ENCODE measurements at regions not wholly inside any gene's neighbourhood (a gene's known extent, or its start where the extent isn't known, plus 50 kb on each side); places are given as distances from the start of the nearest gene placed in this dataset.

DNA sequence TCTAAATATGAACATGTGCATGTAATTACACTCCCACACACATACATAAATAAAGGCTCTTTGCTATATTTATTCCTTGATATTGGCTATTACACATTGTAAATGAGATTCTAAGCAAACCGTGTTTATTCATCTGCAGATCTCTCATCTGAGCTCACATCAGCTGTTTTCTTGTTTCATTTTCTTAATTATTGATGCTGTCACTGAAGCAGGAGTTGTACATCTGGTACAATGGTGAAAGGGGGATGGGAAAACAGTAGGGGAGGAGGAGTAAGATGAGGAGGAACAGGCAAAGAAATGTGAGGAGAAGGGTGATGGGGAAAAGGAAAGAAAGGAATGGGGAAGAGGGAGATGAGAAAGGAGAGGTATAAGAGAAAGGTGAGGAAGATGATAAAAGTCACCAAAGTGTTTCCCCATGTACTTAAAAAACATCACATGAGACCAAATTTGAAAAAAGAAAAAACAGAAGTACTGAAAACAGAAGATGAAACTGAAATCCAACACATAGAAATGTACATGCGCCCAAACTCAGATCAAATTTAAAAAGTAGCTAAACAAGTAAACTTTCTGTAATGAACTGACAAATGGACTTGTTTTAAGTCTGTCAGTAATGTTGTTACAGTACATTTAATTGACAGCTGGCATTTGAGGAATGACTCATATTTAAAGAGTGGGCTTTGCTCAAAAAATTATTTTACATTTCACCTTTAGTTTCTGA is 472.2 kb downstream of the ARL4A start:
- TF ChIP-seq, protein P1, sequence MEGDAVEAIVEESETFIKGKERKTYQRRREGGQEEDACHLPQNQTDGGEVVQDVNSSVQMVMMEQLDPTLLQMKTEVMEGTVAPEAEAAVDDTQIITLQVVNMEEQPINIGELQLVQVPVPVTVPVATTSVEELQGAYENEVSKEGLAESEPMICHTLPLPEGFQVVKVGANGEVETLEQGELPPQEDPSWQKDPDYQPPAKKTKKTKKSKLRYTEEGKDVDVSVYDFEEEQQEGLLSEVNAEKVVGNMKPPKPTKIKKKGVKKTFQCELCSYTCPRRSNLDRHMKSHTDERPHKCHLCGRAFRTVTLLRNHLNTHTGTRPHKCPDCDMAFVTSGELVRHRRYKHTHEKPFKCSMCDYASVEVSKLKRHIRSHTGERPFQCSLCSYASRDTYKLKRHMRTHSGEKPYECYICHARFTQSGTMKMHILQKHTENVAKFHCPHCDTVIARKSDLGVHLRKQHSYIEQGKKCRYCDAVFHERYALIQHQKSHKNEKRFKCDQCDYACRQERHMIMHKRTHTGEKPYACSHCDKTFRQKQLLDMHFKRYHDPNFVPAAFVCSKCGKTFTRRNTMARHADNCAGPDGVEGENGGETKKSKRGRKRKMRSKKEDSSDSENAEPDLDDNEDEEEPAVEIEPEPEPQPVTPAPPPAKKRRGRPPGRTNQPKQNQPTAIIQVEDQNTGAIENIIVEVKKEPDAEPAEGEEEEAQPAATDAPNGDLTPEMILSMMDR (IDR thresholded peaks at IDR 0.05): no peak
- no peak for TF ChIP-seq ZFX (IDR thresholded peaks at IDR 0.05; ENCODE audit: borderline replicate concordance)

Data from 22Rv1 (cell line).